Panc1 (cell line): ENCODE measurements at regions not wholly inside any gene's neighbourhood (a gene's known extent, or its start where the extent isn't known, plus 50 kb on each side); places are given as distances from the start of the nearest gene placed in this dataset.

ENCODE experiments used
- ATAC-seq: fragments of 200-7000 bp; cut with Tn5 transposase; 2 replicates; pipeline ENCODE4 v1.9.1; 2020; ENCODE audit warnings: mild to moderate bottlenecking, moderate library complexity
- BruUV-seq: library from RNA; stranded (reverse); fragments of 400-500 nt; replicated peaks from 2 replicates; lab custom pipeline; 2021; lab: Mats Ljungman, UMichigan
- CTCF ChIA-PET: fragments of 300-600 bp; sonication (Branson Sonifier 250); formaldehyde crosslinking; loops from one replicate; lab custom pipeline; 2022; ENCODE audit warnings: antibody characterized with exemption; lab: Charles Lee
- POLR2A ChIA-PET: fragments of 300-600 bp; sonication (Branson Sonifier 250); formaldehyde crosslinking; loops from one replicate; lab custom pipeline; 2022; ENCODE audit warnings: antibody characterized with exemption; lab: Charles Lee
- DNase-seq: peaks from one replicate; pipeline ENCODE4 v3.0.0-alpha.2; 2010; ENCODE audit warnings: low read depth, low spot score
- H3K27ac ChIP-seq: 2 replicates; pipeline ENCODE4 v1.5.1; 2011; ENCODE audit warnings: mild to moderate bottlenecking, low read length, inconsistent platforms
- H3K27me3 ChIP-seq: fragments of 200-500 bp; sonication (Bioruptor generic); 2 replicates; pipeline ENCODE4 v1.6.0; 2014; ENCODE audit warnings: low read length, inconsistent platforms; ENCODE audit not compliant: control insufficient read depth, insufficient read depth
- H3K36me3 ChIP-seq: fragments of 200-500 bp; sonication (Bioruptor generic); 2 replicates; pipeline ENCODE4 v1.5.1; 2014; ENCODE audit warnings: inconsistent platforms, mild to moderate bottlenecking, low read length, moderate library complexity; ENCODE audit not compliant: control insufficient read depth, insufficient read depth
- H3K4me1 ChIP-seq: 2 replicates; pipeline ENCODE4 v1.5.1; 2011; ENCODE audit warnings: inconsistent platforms, mild to moderate bottlenecking, low read length, moderate library complexity; ENCODE audit not compliant: control insufficient read depth, insufficient read depth
- H3K4me3 ChIP-seq, 2 experiments: 2 replicates each; pipeline ENCODE4 v1.5.1; 2011 to 2012; ENCODE audit warnings: low read depth in 2 of 2, low read length in 2 of 2, mild to moderate bottlenecking in 2 of 2, inconsistent platforms in 1 of 2, moderate library complexity in 1 of 2
- H3K9me3 ChIP-seq: fragments of 200-500 bp; sonication (Bioruptor generic); 2 replicates; pipeline ENCODE4 v1.5.1; 2014; ENCODE audit warnings: low read depth, mild to moderate bottlenecking, inconsistent platforms, low read length, moderate library complexity; ENCODE audit not compliant: control insufficient read depth, insufficient read depth
- CTCF ChIP-seq: fragments of 450-650 bp; IDR thresholded peaks from 2 replicates; pipeline ENCODE4 v1.5.1; 2017; ENCODE audit warnings: mild to moderate bottlenecking
- POLR2AphosphoS5 ChIP-seq: IDR thresholded peaks from 2 replicates; pipeline ENCODE4 v1.6.1; 2012; ENCODE audit warnings: mild to moderate bottlenecking, low read depth, low read length, moderate library complexity
- REST ChIP-seq, 2 experiments: IDR thresholded peaks; 2 replicates each; pipeline ENCODE4 v1.6.1; 2011 to 2012; ENCODE audit warnings: low read depth in 2 of 2, control low read depth in 1 of 2, low read length in 1 of 2, mild to moderate bottlenecking in 1 of 2, moderate library complexity in 1 of 2; ENCODE audit not compliant: insufficient read depth in 1 of 2
- SIN3A ChIP-seq: IDR thresholded peaks from 2 replicates; pipeline ENCODE4 v1.6.1; 2012; ENCODE audit warnings: low read depth, mild to moderate bottlenecking, low read length, moderate library complexity, borderline replicate concordance; ENCODE audit not compliant: insufficient read depth
- TCF7L2 ChIP-seq: IDR thresholded peaks from 2 replicates; pipeline ENCODE4 v1.6.1; 2011; ENCODE audit warnings: mild to moderate bottlenecking, low read depth, low read length, inconsistent platforms
- in situ Hi-C: cut with HindIII; loops from 2 replicates; pipeline ENCODE4 v1.10.0; 2016; ENCODE audit warnings: low sequenced_read_pairs, low pct_unique_long_range_greater_than_20kb
- intact Hi-C: fragments of 100-400 bp; cut with micrococcal nuclease; formaldehyde crosslinking; loops from one replicate; pipeline ENCODE4 v1.10.0; 2022; ENCODE audit not compliant: unreplicated experiment

- BruUV-seq, result no TSS peak
- DNase-seq (no peak), ATAC-seq (no peak)
- Histone ChIP-seq H3K4me3 (no peak overlapping the region), H3K36me3 (no peaks in the 10 kb centered on the region), H3K27ac (no peak overlapping the region), H3K4me1 (peaks cover 3% of the 10 kb centered on the region; the same call in 1 of the 2 replicates), H3K9me3 (no peaks in the 10 kb centered on the region), H3K27me3 (peaks cover 12% of the 10 kb centered on the region)
- intact Hi-C loops, result no loop called here
- POLR2A ChIA-PET, result interaction anchor here (0.6 kb wide), 1 partner anchor 98 kb away, joined by 5 read pairs; no protein-coding TSS in a partner anchor
- TF ChIP-seq TCF7L2 (no peak), REST (IDR thresholded peaks at IDR 0.05; ENCODE audit: insufficient read depth in 1 of 2, low read depth in 2 of 2, low read length in 1 of 2) (no peak), CTCF (no peak), SIN3A (no peak), POLR2AphosphoS5 (no peak)
- in situ Hi-C loops, result no loop called here
- CTCF ChIA-PET, result interaction anchor here (0.6 kb wide), 2 partner anchors 31 to 67 kb away, joined by 4 read pairs; no protein-coding TSS in a partner anchor
These were observed 140.6 kb upstream of the LGALSL start for GRCh38 chr2:64313398-64313723.

GRCh38 chr2:64315291-64315960 lies 138.5 kb upstream of the LGALSL start:
- intact Hi-C loops, result no loop called here
- Histone ChIP-seq H3K4me1 (peaks cover 3% of the 10 kb centered on the region; the same call in 1 of the 2 replicates), H3K9me3 (no peaks in the 10 kb centered on the region), H3K27ac (no peak overlapping the region), H3K27me3 (peaks cover 17% of the 10 kb centered on the region), H3K36me3 (no peaks in the 10 kb centered on the region), H3K4me3 (no peak overlapping the region)
- CTCF ChIA-PET, result no interaction called here
- ATAC-seq, result no peak
- in situ Hi-C loops, result no loop called here
- POLR2A ChIA-PET, result interaction anchor here (0.5 kb wide), 1 partner anchor 912 kb away, joined by 9 read pairs; the partner anchor contains the start of gene ACTR2
- no TSS peak for BruUV-seq
- TF ChIP-seq TCF7L2 (no peak), CTCF (no peak), POLR2AphosphoS5 (no peak), REST (IDR thresholded peaks at IDR 0.05; ENCODE audit: insufficient read depth in 1 of 2, low read depth in 2 of 2, low read length in 1 of 2) (no peak), SIN3A (no peak)
- no peak for DNase-seq
